T-cell (primary cell): ENCODE measurements at regions not wholly inside any gene's neighbourhood (a gene's known extent, or its start where the extent isn't known, plus 50 kb on each side); places are given as distances from the start of the nearest gene placed in this dataset.

ENCODE experiments used
- ATAC-seq, 4 experiments: fragments of 200-7000 bp in 3 of 4; fragments of 150-1000 bp in 1 of 4; cut with Tn5 transposase; replicated peaks in 1 of 4; 1 replicate in 3 of 4; 2 replicates in 1 of 4; pipeline ENCODE4 v1.10.0; 2021; ENCODE audit warnings: moderate library complexity in 3 of 4, mild to moderate bottlenecking in 2 of 4, moderate number of reproducible peaks in 1 of 4
- CTCF ChIA-PET, 2 donors: fragments of 300-600 bp; sonication (Branson Sonifier 250); formaldehyde crosslinking; loops; one replicate each; lab custom pipeline; 2022; ENCODE audit warnings: antibody characterized with exemption in 2 of 2; lab: Charles Lee
- POLR2A ChIA-PET, 2 donors: fragments of 300-600 bp; sonication (Branson Sonifier 250); formaldehyde crosslinking; loops; one replicate each; lab custom pipeline; 2022; ENCODE audit warnings: antibody characterized with exemption in 2 of 2; lab: Charles Lee
- DNase-seq, 35 experiments: peaks; one replicate each; pipeline versions ENCODE4 v3.0.0 to v3.0.0-alpha.2; 2013 to 2023
- H3K27ac ChIP-seq: one replicate; pipeline ENCODE4 v1.5.1; 2013; ENCODE audit warnings: low read length
- H3K27me3 ChIP-seq, 2 experiments: replicated peaks in 1 of 2; 1 replicate in 1 of 2; 2 replicates in 1 of 2; pipeline versions ENCODE4 v1.6.1 to v1.7.0; 2013; ENCODE audit warnings: low read length in 1 of 2, mixed read lengths in 1 of 2; ENCODE audit not compliant: control insufficient read depth in 2 of 2, insufficient read depth in 2 of 2; ENCODE audit errors: extremely low read depth in 1 of 2
- H3K36me3 ChIP-seq, 2 donors: 1 replicate in 1 of 2; 2 replicates in 1 of 2; pipeline versions ENCODE4 v1.6.1 to v1.7.0; 2013; ENCODE audit warnings: low read length in 1 of 2; ENCODE audit not compliant: control insufficient read depth in 2 of 2, insufficient read depth in 1 of 2; ENCODE audit errors: extremely low read depth in 1 of 2
- H3K4me1 ChIP-seq, 2 experiments: 1 replicate in 1 of 2; 2 replicates in 1 of 2; pipeline versions ENCODE4 v1.6.1 to v1.7.0; 2013; ENCODE audit warnings: low read length in 2 of 2, mixed read lengths in 1 of 2; ENCODE audit not compliant: insufficient read depth in 2 of 2, control insufficient read depth in 1 of 2; ENCODE audit errors: extremely low read depth in 1 of 2
- H3K4me3 ChIP-seq, 2 donors: 1 replicate in 1 of 2; 2 replicates in 1 of 2; pipeline versions ENCODE4 v1.5.1 to v1.7.0; 2013; ENCODE audit warnings: mild to moderate bottlenecking in 2 of 2, low read length in 1 of 2, moderate library complexity in 1 of 2; ENCODE audit not compliant: control insufficient read depth in 1 of 2; ENCODE audit errors: extremely low read depth in 1 of 2
- H3K9me3 ChIP-seq: 2 replicates; pipeline ENCODE4 v1.7.0; 2013
- H3K27ac Mint-ChIP-seq, 2 donors: one replicate each; pipeline ENCODE4 v1.8.0; 2020 to 2021; ENCODE audit warnings: mild to moderate bottlenecking in 2 of 2, mixed read lengths in 2 of 2
- H3K27me3 Mint-ChIP-seq, 2 donors: one replicate each; pipeline ENCODE4 v1.8.0; 2021 to 2022; ENCODE audit warnings: mixed read lengths in 2 of 2
- H3K36me3 Mint-ChIP-seq: one replicate; pipeline ENCODE4 v1.8.0; 2021; ENCODE audit warnings: mixed read lengths
- H3K4me1 Mint-ChIP-seq, 3 donors: one replicate each; pipeline ENCODE4 v1.8.0; 2020 to 2022; ENCODE audit warnings: mixed read lengths in 3 of 3, mild to moderate bottlenecking in 1 of 3
- H3K4me3 Mint-ChIP-seq, 3 donors: one replicate each; pipeline ENCODE4 v1.8.0; 2020 to 2022; ENCODE audit warnings: mild to moderate bottlenecking in 3 of 3, mixed read lengths in 3 of 3, moderate library complexity in 3 of 3
- H3K9me3 Mint-ChIP-seq, 3 donors: one replicate each; pipeline ENCODE4 v1.8.0; 2020 to 2022; ENCODE audit warnings: mixed read lengths in 3 of 3
- WGBS: methylation state at CpG from one replicate; pipeline ENCODE4 v1.1.5; 2013; ENCODE audit warnings: missing lambda C conversion rate; ENCODE audit not compliant: insufficient coverage; 5-methylcytosine and 5-hydroxymethylcytosine counted together

GRCh38 chr6:104539173-104539572, 320.5 kb downstream of the HACE1 start:
- Histone ChIP-seq H3K36me3 (no peaks in the 10 kb centered on the region), H3K27ac (no peak overlapping the region), H3K4me1 (no peaks in the 10 kb centered on the region), H3K4me3 (no peak overlapping the region), H3K27me3 (no peaks in the 10 kb centered on the region), H3K9me3 (no peaks in the 10 kb centered on the region)
- ChIA-PET CTCF (interaction anchor here in 1 of 2 donors (0.7 kb wide), 1 partner anchor 13 kb away, joined by 4 read pairs; no protein-coding TSS in a partner anchor), POLR2A (interaction anchor here in 1 of 2 donors (0.6 kb wide), 1 partner anchor 1291 kb away, joined by 4 read pairs; no protein-coding TSS in a partner anchor)
- Mint-ChIP-seq H3K27ac (no peak overlapping the region), H3K4me3 (no peak overlapping the region), H3K4me1 (peaks cover 0 to 2% (median 0%) of the 10 kb centered on the region in 3 donors), H3K27me3 (peaks cover 6 to 14% of the 10 kb centered on the region in 2 donors), H3K9me3 (no peaks in the 10 kb centered on the region), H3K36me3 (no peaks in the 10 kb centered on the region)
- DNase-seq (no peak), ATAC-seq (no peak)

GRCh38 chr6:104537872-104538271, 321.8 kb downstream of the HACE1 start:
- Mint-ChIP-seq H3K27me3 (peaks cover 10 to 15% of the 10 kb centered on the region in 2 donors), H3K9me3 (no peaks in the 10 kb centered on the region), H3K4me1 (peaks cover 0 to 2% (median 0%) of the 10 kb centered on the region in 3 donors), H3K36me3 (no peaks in the 10 kb centered on the region), H3K27ac (no peak overlapping the region), H3K4me3 (no peak overlapping the region)
- CTCF ChIA-PET, result no interaction called here
- Histone ChIP-seq H3K27me3 (no peaks in the 10 kb centered on the region), H3K36me3 (no peaks in the 10 kb centered on the region), H3K4me3 (no peak overlapping the region), H3K27ac (no peak overlapping the region), H3K4me1 (no peaks in the 10 kb centered on the region), H3K9me3 (no peaks in the 10 kb centered on the region)
- ATAC-seq (no peak), DNase-seq (no peak)
- POLR2A ChIA-PET, result no interaction called here
- whole genome bisulfite sequencing, result no CpG with 5 or more reads among the region's 1 CpG

GRCh38 chr6:104537180-104537579, 322.5 kb downstream of the HACE1 start:
- ChIA-PET CTCF (no interaction called here), POLR2A (no interaction called here)
- H3K9me3 Mint-ChIP-seq, result no peaks in the 10 kb centered on the region

GRCh38 chr6:104532462-104532861, 327.3 kb downstream of the HACE1 start:
- DNase-seq, result no peak
- no peaks in the 10 kb centered on the region for H3K9me3 Mint-ChIP-seq
- no peak overlapping the region for H3K27ac ChIP-seq
- H3K4me1 Mint-ChIP-seq, result no peaks in the 10 kb centered on the region
- H3K27ac Mint-ChIP-seq, result no peak overlapping the region
- no peaks in the 10 kb centered on the region for H3K27me3 ChIP-seq
- no peaks in the 10 kb centered on the region for H3K36me3 Mint-ChIP-seq
- ChIA-PET POLR2A (interaction anchor here in 1 of 2 donors (0.7 kb wide), 1 partner anchor 632 kb away, joined by 3 read pairs; no protein-coding TSS in a partner anchor), CTCF (interaction anchor here in 1 of 2 donors (0.9 kb wide), 1 partner anchor 22 kb away, joined by 3 read pairs; no protein-coding TSS in a partner anchor)
- H3K27me3 Mint-ChIP-seq, result peaks cover 12 to 21% of the 10 kb centered on the region in 2 donors
- H3K36me3 ChIP-seq, result no peaks in the 10 kb centered on the region
- WGBS, result no CpG with 5 or more reads among the region's 3 CpGs
- H3K9me3 ChIP-seq, result no peaks in the 10 kb centered on the region
- no peak for ATAC-seq
- no peaks in the 10 kb centered on the region for H3K4me1 ChIP-seq
- H3K4me3 Mint-ChIP-seq, result no peak overlapping the region
- H3K4me3 ChIP-seq, result no peak overlapping the region

More at GRCh38 chr6:104537180-104537579, 322.5 kb downstream of the HACE1 start:
- Histone ChIP-seq H3K4me3 (no peak overlapping the region), H3K27me3 (no peaks in the 10 kb centered on the region), H3K36me3 (no peaks in the 10 kb centered on the region), H3K9me3 (no peaks in the 10 kb centered on the region), H3K27ac (no peak overlapping the region), H3K4me1 (no peaks in the 10 kb centered on the region)
- ATAC-seq, result no peak
- no peak overlapping the region for H3K4me3 Mint-ChIP-seq
- WGBS, result no CpG with 5 or more reads among the region's 1 CpG
- no peak overlapping the region for H3K27ac Mint-ChIP-seq
- DNase-seq, result no peak
- H3K36me3 Mint-ChIP-seq, result no peaks in the 10 kb centered on the region
- H3K27me3 Mint-ChIP-seq, result peaks cover 10 to 15% of the 10 kb centered on the region in 2 donors
- peaks cover 0 to 2% (median 0%) of the 10 kb centered on the region in 3 donors for H3K4me1 Mint-ChIP-seq

- WGBS, result no CpG with 5 or more reads among the region's 1 CpG
- CTCF ChIA-PET, result no interaction called here
These were observed 328.1 kb downstream of the HACE1 start for GRCh38 chr6:104531646-104532045.

GRCh38 chr6:104527761-104528415, 331.8 kb downstream of the HACE1 start:
- Mint-ChIP-seq H3K27me3 (peaks cover 10 to 15% of the 10 kb centered on the region in 2 donors), H3K4me3 (no peak overlapping the region), H3K4me1 (peaks cover 0 to 5% (median 4%) of the 10 kb centered on the region in 3 donors), H3K36me3 (no peaks in the 10 kb centered on the region), H3K27ac (no peak overlapping the region), H3K9me3 (no peaks in the 10 kb centered on the region)
- ChIA-PET POLR2A (no interaction called here), CTCF (interaction anchor here in 1 of 2 donors (0.7 kb wide), 1 partner anchor 56 kb away, joined by 3 read pairs; no protein-coding TSS in a partner anchor)
- peaks cover 0 to 3% of the 10 kb centered on the region in 2 experiments for H3K27me3 ChIP-seq
- no peak overlapping the region for H3K4me3 ChIP-seq
- 68% methylated on average over 4 of the region's 10 CpGs for WGBS
- H3K27ac ChIP-seq, result no peak overlapping the region
- no peaks in the 10 kb centered on the region for H3K9me3 ChIP-seq
- H3K4me1 ChIP-seq, result no peaks in the 10 kb centered on the region
- ATAC-seq (no peak), DNase-seq (no peak)
- no peaks in the 10 kb centered on the region for H3K36me3 ChIP-seq

More at GRCh38 chr6:104531646-104532045, 328.1 kb downstream of the HACE1 start:
- Mint-ChIP-seq H3K9me3 (no peaks in the 10 kb centered on the region), H3K36me3 (no peaks in the 10 kb centered on the region), H3K4me1 (no peaks in the 10 kb centered on the region), H3K27me3 (peaks cover 16 to 28% of the 10 kb centered on the region in 2 donors), H3K27ac (no peak overlapping the region), H3K4me3 (no peak overlapping the region)
- Histone ChIP-seq H3K4me3 (no peak overlapping the region), H3K27ac (no peak overlapping the region), H3K36me3 (no peaks in the 10 kb centered on the region), H3K9me3 (no peaks in the 10 kb centered on the region), H3K4me1 (no peaks in the 10 kb centered on the region), H3K27me3 (peaks cover 0 to 3% of the 10 kb centered on the region in 2 experiments)
- POLR2A ChIA-PET, result no interaction called here
- DNase-seq (no peak), ATAC-seq (no peak)
